Transverse colon (tissue), 4 donors: ENCODE measurements at regions not wholly inside any gene's neighbourhood (a gene's known extent, or its start where the extent isn't known, plus 50 kb on each side); places are given as distances from the start of the nearest gene placed in this dataset.

Source experiments
- EP300 ChIP-seq: sonication (generic); formaldehyde crosslinking; IDR thresholded peaks from one replicate; pipeline ENCODE4 v1.6.1; 2017; ENCODE audit warnings: antibody characterized with exemption, low read depth
- POLR2A ChIP-seq: fragments of 450-650 bp; IDR thresholded peaks from one replicate; pipeline ENCODE4 v1.6.1; 2016; ENCODE audit warnings: antibody characterized with exemption, mild to moderate bottlenecking, moderate library complexity
- POLR2AphosphoS5 ChIP-seq, 3 donors: sonication (generic); formaldehyde crosslinking; IDR thresholded peaks; one replicate each; pipeline ENCODE4 v1.6.1; 2016; ENCODE audit warnings: antibody characterized with exemption in 3 of 3
- TF ChIP-seq, protein P1 (sequence below), 5 experiments: fragments of 200-600 bp in 3 of 5; fragments of 450-650 bp in 2 of 5; sonication (generic) in 3 of 5; IDR thresholded peaks; 1 replicate in 2 of 5; 2 replicates in 3 of 5; pipeline ENCODE4 v1.5.1; 2016 to 2017; ENCODE audit warnings: antibody characterized with exemption in 5 of 5, inconsistent platforms in 3 of 5, mild to moderate bottlenecking in 2 of 5, moderate library complexity in 1 of 5

DNA sequence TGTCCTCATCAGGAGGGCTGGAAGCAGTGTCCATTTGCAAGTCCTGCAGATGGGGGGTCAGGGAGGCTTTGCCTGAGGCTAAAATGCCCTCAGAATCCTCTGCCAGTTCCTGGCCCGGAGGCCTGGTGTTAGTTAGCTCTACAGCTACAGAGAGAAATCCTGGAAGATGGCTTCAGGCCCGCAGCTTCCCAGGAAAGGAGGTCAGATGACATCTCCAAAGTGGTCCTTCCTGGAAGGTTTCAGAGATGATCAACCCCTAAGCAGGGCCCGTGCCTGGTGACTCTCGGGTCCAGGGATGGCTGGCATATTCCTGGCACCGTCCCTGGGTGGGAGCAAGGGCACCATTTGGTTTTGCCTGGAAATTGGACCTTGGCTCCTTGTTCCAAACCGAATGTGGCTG is 959.1 kb downstream of the BRD1 start:
- TF ChIP-seq, protein P1, sequence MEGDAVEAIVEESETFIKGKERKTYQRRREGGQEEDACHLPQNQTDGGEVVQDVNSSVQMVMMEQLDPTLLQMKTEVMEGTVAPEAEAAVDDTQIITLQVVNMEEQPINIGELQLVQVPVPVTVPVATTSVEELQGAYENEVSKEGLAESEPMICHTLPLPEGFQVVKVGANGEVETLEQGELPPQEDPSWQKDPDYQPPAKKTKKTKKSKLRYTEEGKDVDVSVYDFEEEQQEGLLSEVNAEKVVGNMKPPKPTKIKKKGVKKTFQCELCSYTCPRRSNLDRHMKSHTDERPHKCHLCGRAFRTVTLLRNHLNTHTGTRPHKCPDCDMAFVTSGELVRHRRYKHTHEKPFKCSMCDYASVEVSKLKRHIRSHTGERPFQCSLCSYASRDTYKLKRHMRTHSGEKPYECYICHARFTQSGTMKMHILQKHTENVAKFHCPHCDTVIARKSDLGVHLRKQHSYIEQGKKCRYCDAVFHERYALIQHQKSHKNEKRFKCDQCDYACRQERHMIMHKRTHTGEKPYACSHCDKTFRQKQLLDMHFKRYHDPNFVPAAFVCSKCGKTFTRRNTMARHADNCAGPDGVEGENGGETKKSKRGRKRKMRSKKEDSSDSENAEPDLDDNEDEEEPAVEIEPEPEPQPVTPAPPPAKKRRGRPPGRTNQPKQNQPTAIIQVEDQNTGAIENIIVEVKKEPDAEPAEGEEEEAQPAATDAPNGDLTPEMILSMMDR (IDR thresholded peaks at IDR 0.05) = no peak
- TF ChIP-seq POLR2A (no peak), POLR2AphosphoS5 (IDR thresholded peaks at IDR 0.05) (no peak), EP300 (no peak)
